GM12878 (cell line): ENCODE measurements at regions not wholly inside any gene's neighbourhood (a gene's known extent, or its start where the extent isn't known, plus 50 kb on each side); places are given as distances from the start of the nearest gene placed in this dataset.

Experiments used
- CHD1 ChIP-seq: IDR thresholded peaks from 2 replicates; pipeline ENCODE4 v1.6.1; 2012; ENCODE audit warnings: low read depth, low read length, improper control_type of control experiment
- CTCF ChIP-seq, 3 experiments: IDR thresholded peaks in 2 of 3; conservative IDR thresholded peaks in 1 of 3; 2 replicates each; pipeline ENCODE4 v1.5.1; 2011; ENCODE audit warnings: low read depth in 3 of 3, low read length in 3 of 3, mild to moderate bottlenecking in 3 of 3, control low read depth in 2 of 3, moderate library complexity in 2 of 3, inconsistent platforms in 1 of 3, mixed read lengths in 1 of 3; ENCODE audit not compliant: control insufficient read depth in 2 of 3, insufficient read depth in 1 of 3; ENCODE audit errors: extremely low read depth in 1 of 3
- EZH2 ChIP-seq: IDR thresholded peaks from 2 replicates; pipeline ENCODE4 v1.6.1; 2012; ENCODE audit warnings: low read depth, mild to moderate bottlenecking, control low read depth, inconsistent platforms, low read length, borderline replicate concordance; ENCODE audit not compliant: control insufficient read depth
- POLR2A ChIP-seq: IDR thresholded peaks from 2 replicates; pipeline ENCODE4 v1.6.1; 2011; ENCODE audit warnings: low read depth, mild to moderate bottlenecking, low read length
- POLR2AphosphoS5 ChIP-seq: IDR thresholded peaks from 2 replicates; pipeline ENCODE4 v1.6.1; 2011; ENCODE audit warnings: mild to moderate bottlenecking, low read length, inconsistent platforms
- PRDM15 ChIP-seq: fragments of 450-650 bp; formaldehyde crosslinking; IDR thresholded peaks from 2 replicates; pipeline ENCODE4 v1.4.0; 2020; ENCODE audit warnings: mild to moderate bottlenecking, moderate library complexity
- SMAD1 ChIP-seq: fragments of 450-650 bp; IDR thresholded peaks from 2 replicates; pipeline ENCODE4 v1.6.1; 2018; ENCODE audit warnings: mild to moderate bottlenecking, low read depth; ENCODE audit not compliant: partially characterized antibody
- SREBF1 ChIP-seq: IDR thresholded peaks from 2 replicates; pipeline ENCODE4 v1.6.1; 2012; ENCODE audit warnings: mild to moderate bottlenecking, low read length
- TAF1 ChIP-seq: IDR thresholded peaks from 2 replicates; pipeline ENCODE4 v1.6.1; 2011; ENCODE audit warnings: mild to moderate bottlenecking, low read depth, low read length, borderline replicate concordance
- TARDBP ChIP-seq: IDR thresholded peaks from 2 replicates; pipeline ENCODE4 v1.6.1; 2016; ENCODE audit warnings: borderline replicate concordance

- TF ChIP-seq POLR2A (no peak), TARDBP (no peak), CHD1 (no peak), SREBF1 (no peak), CTCF (IDR thresholded peaks at IDR 0.05 in 2 of 3, conservative IDR thresholded peaks at IDR 0.05 in 1 of 3; ENCODE audit: control insufficient read depth in 2 of 3, extremely low read depth in 1 of 3, insufficient read depth in 1 of 3, low read depth in 3 of 3, low read length in 3 of 3) (0 out of 6 replicates have a peak, but pooled peaks of 1 of the 3 experiments have one; percentile 5), SMAD1 (no peak), POLR2AphosphoS5 (no peak), PRDM15 (CRISPR knock-in tag) (no peak), EZH2 (no peak), TAF1 (no peak)
Observed at GRCh38 chr9:33742519-33742918, 52.8 kb upstream of the PRSS3 start.
